ENCODE measurements at regions not wholly inside any gene's neighbourhood (a gene's known extent, or its start where the extent isn't known, plus 50 kb on each side); places are given as distances from the start of the nearest gene placed in this dataset.

DNA sequence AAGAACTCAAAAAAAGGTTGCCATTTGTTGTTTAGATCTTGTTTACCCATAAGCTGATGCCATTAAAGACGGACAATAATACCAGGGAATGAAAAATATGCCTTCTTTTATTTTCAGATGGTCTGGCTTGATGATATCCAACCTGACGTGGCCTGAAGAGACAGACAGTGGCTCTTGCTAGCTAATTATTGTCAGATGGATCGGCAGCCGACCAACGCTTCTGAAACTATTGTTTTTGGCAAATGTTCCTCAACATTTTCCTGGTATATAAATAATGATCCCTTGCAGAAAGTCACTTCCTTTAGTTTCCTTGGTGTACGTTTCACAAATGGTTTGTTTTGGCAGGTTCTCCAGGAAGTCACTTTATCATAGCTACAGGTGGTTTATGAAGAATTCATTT, 290.9 kb upstream of the TSHZ2 start:
- BruUV-seq (replicated peaks) = no TSS peak
- H3K4me3 ChIP-seq (ENCODE audit: low read depth, low read length, poor library complexity, severe bottlenecking) = no peak overlapping the region
- H2AFZ ChIP-seq (ENCODE audit: low read length) = no peak overlapping the region
- no peaks in the 10 kb centered on the region for H3K4me1 ChIP-seq (ENCODE audit: insufficient read depth, low read length, poor library complexity, severe bottlenecking)
- H3K4me2 ChIP-seq (ENCODE audit: low read length) = no peak overlapping the region
- H3K27ac ChIP-seq (ENCODE audit: low read depth, low read length, poor library complexity, severe bottlenecking) = no peak overlapping the region
- POLR2A ChIA-PET = interaction anchor here (1.3 kb wide), 1 partner anchor 16 kb away, joined by 3 read pairs; no protein-coding TSS in a partner anchor
- CTCF ChIA-PET (ENCODE audit: unreplicated experiment) = no interaction called here
- no peaks in the 10 kb centered on the region for H3K36me3 ChIP-seq (ENCODE audit: insufficient read depth, low read length)
- intact Hi-C loops (cut with micrococcal nuclease; ENCODE audit: unreplicated experiment) = no loop called here
- no peaks in the 10 kb centered on the region for H3K9me3 ChIP-seq (ENCODE audit: low read length)
- TF ChIP-seq, protein P1, sequence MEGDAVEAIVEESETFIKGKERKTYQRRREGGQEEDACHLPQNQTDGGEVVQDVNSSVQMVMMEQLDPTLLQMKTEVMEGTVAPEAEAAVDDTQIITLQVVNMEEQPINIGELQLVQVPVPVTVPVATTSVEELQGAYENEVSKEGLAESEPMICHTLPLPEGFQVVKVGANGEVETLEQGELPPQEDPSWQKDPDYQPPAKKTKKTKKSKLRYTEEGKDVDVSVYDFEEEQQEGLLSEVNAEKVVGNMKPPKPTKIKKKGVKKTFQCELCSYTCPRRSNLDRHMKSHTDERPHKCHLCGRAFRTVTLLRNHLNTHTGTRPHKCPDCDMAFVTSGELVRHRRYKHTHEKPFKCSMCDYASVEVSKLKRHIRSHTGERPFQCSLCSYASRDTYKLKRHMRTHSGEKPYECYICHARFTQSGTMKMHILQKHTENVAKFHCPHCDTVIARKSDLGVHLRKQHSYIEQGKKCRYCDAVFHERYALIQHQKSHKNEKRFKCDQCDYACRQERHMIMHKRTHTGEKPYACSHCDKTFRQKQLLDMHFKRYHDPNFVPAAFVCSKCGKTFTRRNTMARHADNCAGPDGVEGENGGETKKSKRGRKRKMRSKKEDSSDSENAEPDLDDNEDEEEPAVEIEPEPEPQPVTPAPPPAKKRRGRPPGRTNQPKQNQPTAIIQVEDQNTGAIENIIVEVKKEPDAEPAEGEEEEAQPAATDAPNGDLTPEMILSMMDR (conservative IDR thresholded peaks at IDR 0.05; ENCODE audit: low read length) = no peak
- TF ChIP-seq EZH2phosphoT487 (IDR thresholded peaks at IDR 0.05; ENCODE audit: borderline replicate concordance, low read depth, low read length) = no peak
- H3K79me2 ChIP-seq (ENCODE audit: insufficient read depth, low read depth, low read length) = no peaks in the 10 kb centered on the region
- no peaks in the 10 kb centered on the region for H4K20me1 ChIP-seq (ENCODE audit: insufficient read depth, low read length)
- H3K9me2 ChIP-seq (ENCODE audit: insufficient read depth, low read length) = no peaks in the 10 kb centered on the region
- no peak for DNase-seq (ENCODE audit: low spot score)

DNA sequence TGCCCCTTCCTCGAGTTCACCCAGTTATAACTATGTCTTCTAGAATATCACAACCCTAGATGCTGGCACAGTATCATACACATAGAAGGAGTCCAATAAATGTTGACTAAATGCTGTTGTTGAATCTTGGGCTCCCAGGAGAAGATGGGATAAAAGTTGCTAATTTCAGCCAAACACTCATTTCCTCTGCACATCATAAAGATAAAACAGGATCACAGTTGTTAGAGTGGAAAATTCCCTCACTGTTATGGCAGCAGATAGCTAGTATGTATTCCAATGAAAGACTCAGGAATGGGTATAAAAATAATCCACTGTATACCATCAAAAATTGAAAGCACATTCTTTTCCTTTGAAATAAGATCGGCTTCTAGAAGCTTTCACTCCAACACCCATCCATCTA, 294.9 kb upstream of the TSHZ2 start:
- intact Hi-C loops (cut with micrococcal nuclease; ENCODE audit: unreplicated experiment) = no loop called here
- H3K79me2 ChIP-seq (ENCODE audit: insufficient read depth, low read depth, low read length) = no peaks in the 10 kb centered on the region
- H3K4me2 ChIP-seq (ENCODE audit: low read length) = no peak overlapping the region
- no peak overlapping the region for H2AFZ ChIP-seq (ENCODE audit: low read length)
- H3K9me3 ChIP-seq (ENCODE audit: low read length) = no peaks in the 10 kb centered on the region
- no peak overlapping the region for H3K27ac ChIP-seq (ENCODE audit: low read depth, low read length, poor library complexity, severe bottlenecking)
- H4K20me1 ChIP-seq (ENCODE audit: insufficient read depth, low read length) = no peaks in the 10 kb centered on the region
- POLR2A ChIA-PET = no interaction called here
- DNase-seq (ENCODE audit: low spot score) = no peak
- no peak overlapping the region for H3K4me3 ChIP-seq (ENCODE audit: low read depth, low read length, poor library complexity, severe bottlenecking)
- H3K36me3 ChIP-seq (ENCODE audit: insufficient read depth, low read length) = no peaks in the 10 kb centered on the region
- no TSS peak for BruUV-seq (replicated peaks)
- no peak for TF ChIP-seq EZH2phosphoT487 (IDR thresholded peaks at IDR 0.05; ENCODE audit: borderline replicate concordance, low read depth, low read length)
- TF ChIP-seq, protein P1 (conservative IDR thresholded peaks at IDR 0.05; ENCODE audit: low read length) = no peak
- CTCF ChIA-PET (ENCODE audit: unreplicated experiment) = no interaction called here
- no peaks in the 10 kb centered on the region for H3K4me1 ChIP-seq (ENCODE audit: insufficient read depth, low read length, poor library complexity, severe bottlenecking)
- no peaks in the 10 kb centered on the region for H3K9me2 ChIP-seq (ENCODE audit: insufficient read depth, low read length)

DNA sequence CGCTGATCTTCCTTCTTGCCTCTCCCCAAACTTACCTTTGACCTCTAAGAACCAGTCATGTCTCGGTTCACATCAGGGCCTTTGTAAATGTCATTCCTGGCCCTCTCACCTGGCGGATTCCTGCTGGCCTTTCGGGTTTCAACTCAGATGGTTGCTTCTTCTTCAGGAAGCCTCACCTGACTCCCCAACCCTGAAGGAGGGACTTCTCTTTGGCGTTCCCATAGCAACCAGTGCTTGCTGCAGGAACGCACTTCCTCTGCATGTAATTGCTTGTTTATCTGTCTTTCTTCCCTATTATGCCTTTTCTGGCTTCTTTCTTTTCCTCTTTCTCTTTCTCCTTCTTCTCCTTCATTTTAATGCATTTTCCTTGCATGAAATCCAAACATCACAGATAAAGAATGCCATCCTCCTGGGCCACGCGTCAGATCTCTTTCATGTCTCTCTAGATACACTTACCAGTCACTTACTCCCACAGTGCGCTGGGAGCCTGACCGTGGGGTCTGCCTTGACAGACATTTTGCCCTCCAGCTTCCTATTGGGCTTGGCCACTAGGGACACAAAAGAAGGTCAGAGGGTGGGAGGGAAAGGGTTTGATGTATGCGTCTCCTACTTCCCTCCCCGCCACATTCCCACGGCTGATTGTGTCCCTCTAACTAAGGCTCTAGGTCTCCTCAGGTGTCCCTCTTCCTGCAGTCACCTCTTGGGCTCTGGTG, 295.7 kb upstream of the TSHZ2 start:
- CTCF ChIA-PET (ENCODE audit: unreplicated experiment) = no interaction called here
- DNase-seq (ENCODE audit: low spot score) = no peak
- no peaks in the 10 kb centered on the region for H3K9me2 ChIP-seq (ENCODE audit: insufficient read depth, low read length)
- no peaks in the 10 kb centered on the region for H3K4me1 ChIP-seq (ENCODE audit: insufficient read depth, low read length, poor library complexity, severe bottlenecking)
- intact Hi-C loops (cut with micrococcal nuclease; ENCODE audit: unreplicated experiment) = no loop called here
- TF ChIP-seq EZH2phosphoT487 (IDR thresholded peaks at IDR 0.05; ENCODE audit: borderline replicate concordance, low read depth, low read length) = no peak
- TF ChIP-seq, protein P1 (conservative IDR thresholded peaks at IDR 0.05; ENCODE audit: low read length) = no peak
- H3K27ac ChIP-seq (ENCODE audit: low read depth, low read length, poor library complexity, severe bottlenecking) = no peak overlapping the region
- H3K9me3 ChIP-seq (ENCODE audit: low read length) = no peaks in the 10 kb centered on the region
- H3K4me2 ChIP-seq (ENCODE audit: low read length) = no peak overlapping the region
- BruUV-seq (replicated peaks) = no TSS peak
- H4K20me1 ChIP-seq (ENCODE audit: insufficient read depth, low read length) = no peaks in the 10 kb centered on the region
- POLR2A ChIA-PET = interaction anchor here (0.7 kb wide), 1 partner anchor 11 kb away, joined by 9 read pairs; no protein-coding TSS in a partner anchor
- no peak overlapping the region for H3K4me3 ChIP-seq (ENCODE audit: low read depth, low read length, poor library complexity, severe bottlenecking)
- H3K79me2 ChIP-seq (ENCODE audit: insufficient read depth, low read depth, low read length) = no peaks in the 10 kb centered on the region
- no peaks in the 10 kb centered on the region for H3K36me3 ChIP-seq (ENCODE audit: insufficient read depth, low read length)
- H2AFZ ChIP-seq (ENCODE audit: low read length) = no peak overlapping the region
